Muscle of leg (tissue), 3 donors: ENCODE measurements at regions not wholly inside any gene's neighbourhood (a gene's known extent, or its start where the extent isn't known, plus 50 kb on each side); places are given as distances from the start of the nearest gene placed in this dataset.

Experiments
- DNase-seq: peaks from one replicate; pipeline ENCODE4 v3.0.0; 2013
- H3K27ac ChIP-seq: one replicate; pipeline ENCODE4 v1.5.1; 2013; ENCODE audit warnings: mild to moderate bottlenecking, low read length, control low read depth
- H3K27me3 ChIP-seq: one replicate; pipeline ENCODE4 v1.6.1; 2013; ENCODE audit warnings: low read length; ENCODE audit not compliant: control insufficient read depth, insufficient read depth
- H3K36me3 ChIP-seq: one replicate; pipeline ENCODE4 v1.6.1; 2013; ENCODE audit warnings: low read length; ENCODE audit not compliant: control insufficient read depth, insufficient read depth
- H3K4me1 ChIP-seq: one replicate; pipeline ENCODE4 v1.6.1; 2013; ENCODE audit warnings: low read length; ENCODE audit not compliant: control insufficient read depth, insufficient read depth
- H3K4me3 ChIP-seq: one replicate; pipeline ENCODE4 v1.5.1; 2013; ENCODE audit warnings: low read length, control low read depth
- H3K9me3 ChIP-seq: replicated peaks from 2 replicates; pipeline ENCODE4 v1.6.1; 2013; ENCODE audit warnings: low read depth, low read length; ENCODE audit not compliant: control insufficient read depth
- WGBS: methylation state at CpG from one replicate; pipeline ENCODE4 v1.1.5; 2013; ENCODE audit warnings: missing lambda C conversion rate; ENCODE audit not compliant: insufficient coverage; 5-methylcytosine and 5-hydroxymethylcytosine counted together

DNA sequence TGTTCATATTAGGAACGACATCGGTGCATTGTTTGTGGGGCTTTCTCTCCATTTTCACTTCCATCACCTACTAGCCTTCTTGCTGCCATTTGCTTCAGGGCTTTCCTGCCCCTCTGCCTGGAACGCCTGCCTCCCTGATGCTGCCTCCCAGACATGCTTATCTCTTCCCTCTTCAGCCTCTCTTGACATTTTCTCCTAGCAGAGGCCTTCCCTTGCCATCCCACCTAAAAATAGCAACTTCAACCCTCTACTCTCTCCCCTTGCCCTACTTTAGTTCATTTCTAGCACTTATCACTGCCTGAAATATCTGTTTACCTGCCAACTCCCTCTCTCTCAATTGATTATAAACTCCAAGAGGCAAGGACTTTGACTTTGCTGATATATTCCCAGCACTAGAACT is 210.3 kb downstream of the SP3 start:
- WGBS = 81% methylated on average over 3 of the region's 3 CpGs
- Histone ChIP-seq H3K9me3 (no peaks in the 10 kb centered on the region), H3K36me3 (no peaks in the 10 kb centered on the region), H3K4me1 (peaks cover 10% of the 10 kb centered on the region), H3K4me3 (no peak overlapping the region), H3K27me3 (no peaks in the 10 kb centered on the region), H3K27ac (no peak overlapping the region)
- DNase-seq = no peak

- 86% methylated on average over 2 of the region's 2 CpGs for WGBS
- H3K36me3 ChIP-seq = no peaks in the 10 kb centered on the region
- peaks cover 4% of the 10 kb centered on the region for H3K4me1 ChIP-seq
- no peak overlapping the region for H3K4me3 ChIP-seq
- peaks cover 3% of the 10 kb centered on the region for H3K27me3 ChIP-seq
- H3K9me3 ChIP-seq = no peaks in the 10 kb centered on the region
- no peak overlapping the region for H3K27ac ChIP-seq
- no peak for DNase-seq
Measured at GRCh38 chr2:173755798-173756197, 209.4 kb downstream of the SP3 start.

DNA sequence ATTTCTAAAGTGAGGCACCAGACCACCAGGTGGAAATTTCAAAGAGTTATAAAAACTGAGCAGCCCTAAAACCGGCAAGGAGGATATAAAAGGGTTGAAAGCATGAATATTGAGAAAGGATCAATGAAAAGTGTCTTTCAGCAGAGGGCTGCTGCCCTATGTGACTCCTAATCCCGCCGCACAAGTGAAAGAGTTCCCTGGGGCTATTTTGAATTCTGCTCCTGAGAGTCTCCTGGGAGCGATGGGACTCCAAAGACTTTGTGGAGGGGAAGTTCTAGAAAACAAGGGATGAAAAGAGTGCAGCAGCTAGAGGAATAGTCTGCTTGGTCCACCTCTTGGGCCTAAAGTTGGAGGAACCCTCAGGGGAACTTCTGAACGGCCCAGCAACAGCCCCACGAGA is 205.2 kb downstream of the SP3 start:
- DNase-seq = no peak
- WGBS = 77% methylated on average over 6 of the region's 6 CpGs
- H3K4me1 ChIP-seq = peaks cover 4% of the 10 kb centered on the region
- H3K9me3 ChIP-seq = no peaks in the 10 kb centered on the region
- H3K36me3 ChIP-seq = no peaks in the 10 kb centered on the region
- H3K27me3 ChIP-seq = peaks cover 3% of the 10 kb centered on the region
- H3K27ac ChIP-seq = no peak overlapping the region
- no peak overlapping the region for H3K4me3 ChIP-seq

GRCh38 chr2:173760553-173760952 is 204.6 kb downstream of the SP3 start:
- H3K4me1 ChIP-seq = peaks cover 4% of the 10 kb centered on the region
- DNase-seq = peak; percentile 84
- no peaks in the 10 kb centered on the region for H3K36me3 ChIP-seq
- no peak overlapping the region for H3K27ac ChIP-seq
- H3K9me3 ChIP-seq = no peaks in the 10 kb centered on the region
- no peak overlapping the region for H3K4me3 ChIP-seq
- no CpG with 5 or more reads among the region's 3 CpGs for WGBS
- H3K27me3 ChIP-seq = peaks cover 3% of the 10 kb centered on the region

DNA sequence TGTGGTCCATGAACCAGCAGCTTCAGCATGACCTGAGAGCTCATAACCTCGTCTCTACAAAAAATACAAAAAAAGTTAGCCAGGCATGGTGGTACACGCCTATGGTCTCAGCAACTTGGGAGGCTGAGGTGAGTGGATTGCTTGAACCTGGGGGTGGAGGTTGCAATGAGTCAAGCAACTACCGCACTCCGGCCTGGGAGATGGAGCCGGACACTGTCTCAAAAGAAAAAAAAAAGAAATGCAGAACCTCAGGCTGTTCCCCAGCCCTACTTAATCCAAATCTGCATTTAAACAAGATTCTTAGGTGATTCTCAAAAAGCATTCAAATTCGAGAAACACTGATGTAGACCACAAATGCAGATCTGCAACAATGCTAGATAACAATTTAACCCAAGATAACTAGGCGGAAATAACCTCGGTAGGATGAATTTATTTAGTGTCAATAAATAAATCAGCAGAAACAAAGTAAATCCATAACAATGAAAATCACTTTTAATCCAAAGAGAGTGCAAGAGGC is 203.5 kb downstream of the SP3 start:
- Histone ChIP-seq H3K36me3 (no peaks in the 10 kb centered on the region), H3K27me3 (peaks cover 3% of the 10 kb centered on the region), H3K4me1 (peaks cover 4% of the 10 kb centered on the region), H3K27ac (no peak overlapping the region), H3K4me3 (no peak overlapping the region), H3K9me3 (no peaks in the 10 kb centered on the region)
- 100% methylated on average over 1 of the region's 8 CpGs for WGBS
- DNase-seq = no peak

GRCh38 chr2:173762221-173762620 is 203.0 kb downstream of the SP3 start:
- Histone ChIP-seq H3K4me1 (peaks cover 4% of the 10 kb centered on the region), H3K4me3 (no peak overlapping the region), H3K27ac (no peak overlapping the region), H3K9me3 (no peaks in the 10 kb centered on the region), H3K36me3 (no peaks in the 10 kb centered on the region), H3K27me3 (peaks cover 3% of the 10 kb centered on the region)
- DNase-seq = no peak
- 86% methylated on average over 1 of the region's 2 CpGs for WGBS

- Histone ChIP-seq H3K27me3 (peaks cover 3% of the 10 kb centered on the region), H3K9me3 (no peaks in the 10 kb centered on the region), H3K4me3 (no peak overlapping the region), H3K36me3 (no peaks in the 10 kb centered on the region), H3K4me1 (peaks cover 4% of the 10 kb centered on the region), H3K27ac (no peak overlapping the region)
- DNase-seq = no peak
- WGBS = 90% methylated on average over 2 of the region's 2 CpGs
Measured at GRCh38 chr2:173762864-173763263, 202.3 kb downstream of the SP3 start.

DNA sequence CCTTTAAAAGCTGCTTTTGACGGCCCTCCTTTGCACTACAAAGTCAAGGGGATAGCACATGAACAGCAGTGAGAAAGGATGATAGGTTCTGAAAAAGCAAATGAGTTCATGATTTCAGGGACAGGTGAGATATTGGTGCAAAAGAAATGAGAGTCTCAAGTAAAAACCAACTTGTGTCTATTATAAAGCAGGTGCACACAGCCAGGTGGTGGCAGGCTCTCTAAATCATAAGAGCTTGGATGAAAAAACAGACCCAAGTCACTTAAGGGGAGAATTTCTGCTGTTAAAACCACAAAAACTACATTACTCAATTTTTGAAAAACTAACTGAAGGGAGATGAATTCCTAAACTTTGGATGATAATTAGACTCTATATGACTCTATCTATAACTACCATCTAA is 201.5 kb downstream of the SP3 start:
- H3K27me3 ChIP-seq = peaks cover 3% of the 10 kb centered on the region
- H3K4me1 ChIP-seq = peaks cover 4% of the 10 kb centered on the region
- H3K4me3 ChIP-seq = no peak overlapping the region

DNA sequence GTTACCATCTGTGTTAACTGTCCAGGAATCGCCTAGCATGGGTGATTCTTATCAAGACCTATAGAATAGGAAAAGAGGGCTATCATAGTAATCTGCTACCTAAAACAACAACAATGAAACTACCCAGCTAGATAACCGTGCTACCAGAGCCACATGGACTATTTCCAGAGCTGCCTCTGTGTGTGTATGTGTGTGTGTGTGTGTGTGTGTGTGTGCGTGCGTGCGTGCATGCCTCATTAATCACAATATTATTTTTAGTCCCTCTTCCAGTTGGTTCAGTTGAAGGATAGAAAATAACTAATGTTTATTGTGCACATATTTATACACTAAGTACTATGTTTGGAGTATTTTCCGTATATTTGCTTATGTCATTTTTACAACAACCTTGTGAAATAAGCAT is 201.1 kb downstream of the SP3 start:
- no peak for DNase-seq
- peaks cover 4% of the 10 kb centered on the region for H3K4me1 ChIP-seq
- WGBS = no CpG with 5 or more reads among the region's 6 CpGs
- no peak overlapping the region for H3K27ac ChIP-seq
- H3K4me3 ChIP-seq = no peak overlapping the region
- peaks cover 3% of the 10 kb centered on the region for H3K27me3 ChIP-seq
- no peaks in the 10 kb centered on the region for H3K36me3 ChIP-seq
- no peaks in the 10 kb centered on the region for H3K9me3 ChIP-seq

More for the DNA sequence above, 201.5 kb downstream of the SP3 start:
- no CpG with 5 or more reads among the region's 1 CpG for WGBS
- H3K9me3 ChIP-seq = no peaks in the 10 kb centered on the region
- no peak overlapping the region for H3K27ac ChIP-seq
- DNase-seq = no peak
- H3K36me3 ChIP-seq = no peaks in the 10 kb centered on the region

DNA sequence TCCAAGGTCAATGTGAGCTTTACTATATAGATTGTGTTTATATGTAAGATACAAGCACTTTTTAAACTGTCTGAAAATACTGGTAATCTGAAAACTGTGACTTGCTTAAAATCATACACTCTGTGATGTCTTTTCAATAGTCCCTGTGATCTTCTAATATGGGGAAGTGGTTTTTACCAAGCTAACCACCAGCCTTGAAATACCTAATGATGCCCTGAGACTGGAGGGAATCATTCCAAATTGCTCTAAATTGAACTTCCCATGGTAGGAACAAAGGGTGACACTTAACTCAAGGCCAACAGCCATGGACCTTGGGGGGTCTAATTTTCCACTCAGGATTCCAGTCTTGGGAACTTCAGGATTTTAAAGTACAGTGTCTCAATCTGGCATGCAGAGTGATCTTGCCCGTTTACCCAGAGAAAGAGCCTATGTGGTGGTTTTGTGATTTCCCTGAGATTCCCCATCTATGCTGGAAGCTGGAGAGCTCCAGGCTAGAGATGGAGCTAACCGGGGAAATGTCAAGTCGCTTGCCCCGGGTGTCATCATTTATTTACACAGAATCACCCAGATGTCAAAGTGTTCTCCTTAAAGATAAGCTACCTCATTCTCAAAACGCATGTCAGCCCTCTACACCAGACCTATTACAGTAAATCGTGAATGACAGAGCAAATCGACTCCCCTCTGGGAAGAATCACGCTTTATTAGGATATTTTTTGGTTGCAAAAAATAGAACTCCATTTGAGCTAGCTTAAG is 198.5 kb downstream of the SP3 start:
- Histone ChIP-seq H3K27ac (no peak overlapping the region), H3K9me3 (no peaks in the 10 kb centered on the region), H3K4me3 (no peak overlapping the region), H3K27me3 (no peaks in the 10 kb centered on the region), H3K36me3 (no peaks in the 10 kb centered on the region), H3K4me1 (no peaks in the 10 kb centered on the region)
- WGBS = 100% methylated on average over 1 of the region's 8 CpGs
- DNase-seq = no peak
